ENCODE measurements at regions not wholly inside any gene's neighbourhood (a gene's known extent, or its start where the extent isn't known, plus 50 kb on each side); places are given as distances from the start of the nearest gene placed in this dataset.

DNA sequence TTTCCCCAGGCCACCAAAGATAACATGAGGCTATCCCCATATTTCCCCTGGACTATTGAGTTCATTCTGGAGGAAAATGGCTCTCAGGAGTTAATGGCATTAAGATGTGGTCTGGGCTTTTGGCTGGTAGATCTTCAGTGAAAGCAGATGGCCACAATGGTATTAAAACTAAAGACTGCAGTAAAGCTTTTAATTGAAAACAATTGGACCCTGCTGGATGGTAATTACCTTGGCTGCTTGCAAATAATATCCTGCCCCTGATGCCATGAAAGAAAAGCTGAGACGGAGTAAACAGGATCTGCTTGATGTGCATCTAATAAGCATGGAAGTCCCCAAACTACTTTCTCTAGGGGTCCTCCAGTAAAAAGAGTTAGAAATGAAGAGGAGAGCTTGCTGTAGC is 255.8 kb downstream of the QKI start:
- H3K36me3 Mint-ChIP-seq (ENCODE audit: insufficient read depth, unreplicated experiment) = no peaks in the 10 kb centered on the region

DNA sequence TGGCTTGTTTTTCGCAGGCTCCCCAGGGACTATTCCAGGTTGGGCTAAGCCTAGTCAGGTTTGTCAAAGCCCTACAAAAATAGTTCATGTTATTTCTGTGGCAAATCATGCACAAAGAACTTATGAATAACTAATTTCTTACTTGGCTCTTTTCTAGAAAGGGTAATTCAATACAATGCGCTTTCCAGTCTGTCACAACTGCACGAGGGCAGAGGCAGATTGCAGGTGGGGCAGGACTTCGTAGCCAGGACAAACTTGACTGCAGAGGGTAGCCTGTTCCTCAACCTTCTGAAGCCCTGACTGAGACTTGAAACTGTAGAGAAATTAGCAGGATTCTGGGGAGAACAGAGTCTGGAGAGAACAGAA is 253.5 kb downstream of the QKI start:
- CTCF ChIA-PET = no interaction called here
- no peaks in the 10 kb centered on the region for H3K9me3 Mint-ChIP-seq (ENCODE audit: low read depth, unreplicated experiment)
- no peak overlapping the region for H3K4me3 Mint-ChIP-seq (ENCODE audit: low read depth, unreplicated experiment)
- H3K27me3 Mint-ChIP-seq (ENCODE audit: unreplicated experiment) = no peaks in the 10 kb centered on the region
- H3K27ac Mint-ChIP-seq (ENCODE audit: unreplicated experiment) = no peak overlapping the region
- BruUV-seq (replicated peaks) = no TSS peak
- no peaks in the 10 kb centered on the region for H3K4me1 Mint-ChIP-seq (ENCODE audit: low read depth, unreplicated experiment)
- H3K36me3 Mint-ChIP-seq (ENCODE audit: insufficient read depth, unreplicated experiment) = no peaks in the 10 kb centered on the region
- TF ChIP-seq CTCF (IDR thresholded peaks at IDR 0.05; ENCODE audit: unreplicated experiment) = no peak
- DNase-seq = no peak
- intact Hi-C loops (cut with micrococcal nuclease; ENCODE audit: unreplicated experiment) = no loop called here

More for the DNA sequence above, 255.8 kb downstream of the QKI start:
- no peak overlapping the region for H3K27ac Mint-ChIP-seq (ENCODE audit: unreplicated experiment)
- no peaks in the 10 kb centered on the region for H3K4me1 Mint-ChIP-seq (ENCODE audit: low read depth, unreplicated experiment)
- H3K27me3 Mint-ChIP-seq (ENCODE audit: unreplicated experiment) = no peaks in the 10 kb centered on the region
- intact Hi-C loops (cut with micrococcal nuclease; ENCODE audit: unreplicated experiment) = no loop called here
- peaks cover under 1% of the 10 kb centered on the region for H3K9me3 Mint-ChIP-seq (ENCODE audit: low read depth, unreplicated experiment)
- BruUV-seq (replicated peaks) = no TSS peak
- no peak overlapping the region for H3K4me3 Mint-ChIP-seq (ENCODE audit: low read depth, unreplicated experiment)
- no peak for TF ChIP-seq CTCF (IDR thresholded peaks at IDR 0.05; ENCODE audit: unreplicated experiment)
- DNase-seq = no peak
- CTCF ChIA-PET = no interaction called here

- no peaks in the 10 kb centered on the region for H3K4me1 Mint-ChIP-seq (ENCODE audit: low read depth, unreplicated experiment)
- no peaks in the 10 kb centered on the region for H3K9me3 Mint-ChIP-seq (ENCODE audit: low read depth, unreplicated experiment)
- CTCF ChIA-PET = interaction anchor here (0.9 kb wide), 1 partner anchor 22 kb away, joined by 5 read pairs; no protein-coding TSS in a partner anchor
- DNase-seq = no peak
- H3K27ac Mint-ChIP-seq (ENCODE audit: unreplicated experiment) = no peak overlapping the region
- no peaks in the 10 kb centered on the region for H3K27me3 Mint-ChIP-seq (ENCODE audit: unreplicated experiment)
- H3K4me3 Mint-ChIP-seq (ENCODE audit: low read depth, unreplicated experiment) = no peak overlapping the region
- no TSS peak for BruUV-seq (replicated peaks)
- H3K36me3 Mint-ChIP-seq (ENCODE audit: insufficient read depth, unreplicated experiment) = no peaks in the 10 kb centered on the region
- TF ChIP-seq CTCF (IDR thresholded peaks at IDR 0.05; ENCODE audit: unreplicated experiment) = no peak
- intact Hi-C loops (cut with micrococcal nuclease; ENCODE audit: unreplicated experiment) = no loop called here
Observed at GRCh38 chr6:163667372-163668060, 253.0 kb downstream of the QKI start.

DNA sequence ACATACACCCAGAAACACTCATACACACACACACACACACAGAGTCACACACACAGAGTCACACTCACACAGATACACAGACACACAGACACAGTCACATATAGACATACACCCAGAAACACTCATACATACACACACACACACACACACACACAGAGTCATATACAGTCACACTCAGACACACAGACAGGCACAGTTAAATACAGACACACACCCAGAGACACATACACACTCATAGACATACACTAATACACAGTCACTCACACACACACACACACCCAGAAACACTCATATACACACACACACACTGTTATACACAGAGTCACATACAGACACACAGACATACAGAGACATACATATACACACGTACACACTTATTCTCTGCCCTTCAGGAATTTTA is 250.9 kb downstream of the QKI start:
- DNase-seq = no peak
- no peak overlapping the region for H3K27ac Mint-ChIP-seq (ENCODE audit: unreplicated experiment)
- intact Hi-C loops (cut with micrococcal nuclease; ENCODE audit: unreplicated experiment) = no loop called here

More for the DNA sequence above, 250.9 kb downstream of the QKI start:
- CTCF ChIA-PET = no interaction called here
- peaks cover under 1% of the 10 kb centered on the region for H3K27me3 Mint-ChIP-seq (ENCODE audit: unreplicated experiment)
- no peaks in the 10 kb centered on the region for H3K4me1 Mint-ChIP-seq (ENCODE audit: low read depth, unreplicated experiment)
- no peaks in the 10 kb centered on the region for H3K36me3 Mint-ChIP-seq (ENCODE audit: insufficient read depth, unreplicated experiment)
- H3K4me3 Mint-ChIP-seq (ENCODE audit: low read depth, unreplicated experiment) = no peak overlapping the region
- TF ChIP-seq CTCF (IDR thresholded peaks at IDR 0.05; ENCODE audit: unreplicated experiment) = no peak
- BruUV-seq (replicated peaks) = no TSS peak
- H3K9me3 Mint-ChIP-seq (ENCODE audit: low read depth, unreplicated experiment) = no peaks in the 10 kb centered on the region
